HG03280 (cell line): ENCODE measurements at regions not wholly inside any gene's neighbourhood (a gene's known extent, or its start where the extent isn't known, plus 50 kb on each side); places are given as distances from the start of the nearest gene placed in this dataset.

Experiments
- ATAC-seq: cut with Tn5 transposase; IDR thresholded peaks from one replicate; pipeline ENCODE4 v1.9.1; 2021; ENCODE audit warnings: mild to moderate bottlenecking, moderate library complexity; ENCODE audit not compliant: unreplicated experiment

DNA sequence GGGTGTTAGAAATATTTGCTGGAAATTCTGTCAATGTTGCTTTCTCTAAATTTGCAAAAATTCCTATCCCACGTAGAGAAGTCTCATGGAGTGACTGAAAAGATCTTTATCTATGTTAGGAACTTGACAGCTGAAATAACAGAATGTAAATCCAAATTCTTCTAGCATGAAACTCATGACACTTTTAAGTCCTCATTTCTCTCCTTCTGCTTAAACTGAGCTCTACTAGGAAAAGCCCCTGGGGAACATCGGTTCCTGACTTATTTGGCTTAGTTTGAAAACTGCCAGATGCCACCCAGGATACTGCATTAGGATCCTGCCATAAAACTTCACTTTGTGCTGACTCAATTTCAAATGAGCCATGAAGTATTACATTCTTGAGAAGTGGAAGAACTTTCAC lies 426.0 kb downstream of the GALC start:
- no peak for ATAC-seq

DNA sequence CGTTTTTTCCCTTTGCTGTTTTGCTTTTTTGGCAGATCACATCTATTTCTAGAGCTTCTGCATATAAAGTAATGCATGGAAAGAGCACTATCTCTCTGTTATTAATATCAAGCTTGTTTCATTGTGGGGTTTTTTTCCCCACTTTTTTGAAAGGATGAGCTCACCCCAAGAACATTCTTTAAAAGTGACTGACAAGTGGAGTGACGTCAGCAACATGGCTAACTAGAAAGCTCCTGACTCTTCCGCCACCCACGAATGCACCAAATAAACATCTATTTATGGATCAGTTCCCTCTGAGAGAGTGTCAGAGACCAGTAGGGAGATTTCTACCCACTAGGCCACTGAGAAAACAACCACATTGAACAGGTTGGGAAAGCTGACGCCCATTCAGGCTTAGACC lies 445.4 kb downstream of the GALC start:
- ATAC-seq, result no peak

DNA sequence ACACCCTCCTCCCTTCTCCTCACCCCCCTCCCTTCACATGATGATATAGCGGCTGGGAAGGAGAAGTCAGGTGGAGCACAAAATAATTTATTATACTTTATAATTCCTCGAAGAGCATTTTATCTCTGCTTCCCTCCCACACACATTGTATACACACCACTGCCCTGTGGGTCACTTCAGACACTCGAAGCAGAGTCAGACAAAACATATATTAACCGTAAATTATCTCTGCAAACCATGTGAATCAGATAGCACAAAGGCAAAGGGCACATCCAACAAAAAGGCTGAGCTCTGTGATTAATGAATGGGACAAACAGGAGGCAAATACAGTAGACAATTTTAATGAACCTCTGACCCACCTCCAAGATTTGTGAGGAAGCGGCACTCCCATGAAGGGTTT lies 450.7 kb downstream of the GALC start:
- ATAC-seq, result no peak

DNA sequence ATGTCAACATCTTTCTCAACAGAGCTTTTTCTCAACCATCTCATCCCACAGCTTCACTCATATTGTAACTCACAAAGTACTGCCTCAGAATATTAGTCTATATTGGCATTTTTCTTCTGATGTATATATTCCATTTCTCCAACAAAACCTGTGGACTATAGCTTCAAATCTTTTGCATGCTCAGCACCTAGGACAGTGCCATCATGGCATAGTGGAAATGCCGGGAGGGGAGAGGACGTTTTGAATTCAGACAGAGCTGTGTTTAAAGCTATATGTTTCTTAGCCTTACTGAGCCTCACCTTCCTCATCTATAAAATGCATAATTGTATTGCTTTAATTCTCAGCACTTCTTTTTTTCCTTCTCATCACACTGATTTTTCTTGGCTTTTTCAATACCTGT lies 452.6 kb downstream of the GALC start:
- ATAC-seq, result no peak

DNA sequence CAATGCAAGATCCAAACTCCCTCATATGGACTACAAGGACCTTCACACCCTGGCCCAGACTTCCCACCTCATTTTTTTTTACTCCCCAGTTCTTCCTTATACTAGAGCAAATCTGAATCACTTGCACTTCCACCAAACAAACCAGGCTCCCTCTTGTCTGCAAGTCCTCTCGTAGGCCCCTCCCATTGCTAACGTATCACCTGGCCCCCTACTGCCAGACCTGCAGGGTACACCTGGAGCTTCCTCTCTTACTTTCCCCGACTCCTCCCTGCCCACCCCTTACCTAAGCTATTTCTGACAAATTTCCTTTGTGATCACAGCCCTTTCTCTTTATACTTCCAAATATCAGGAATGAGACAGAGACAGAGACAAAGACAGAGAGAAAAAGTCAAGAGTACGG lies 463.9 kb downstream of the GALC start:
- no peak for ATAC-seq

DNA sequence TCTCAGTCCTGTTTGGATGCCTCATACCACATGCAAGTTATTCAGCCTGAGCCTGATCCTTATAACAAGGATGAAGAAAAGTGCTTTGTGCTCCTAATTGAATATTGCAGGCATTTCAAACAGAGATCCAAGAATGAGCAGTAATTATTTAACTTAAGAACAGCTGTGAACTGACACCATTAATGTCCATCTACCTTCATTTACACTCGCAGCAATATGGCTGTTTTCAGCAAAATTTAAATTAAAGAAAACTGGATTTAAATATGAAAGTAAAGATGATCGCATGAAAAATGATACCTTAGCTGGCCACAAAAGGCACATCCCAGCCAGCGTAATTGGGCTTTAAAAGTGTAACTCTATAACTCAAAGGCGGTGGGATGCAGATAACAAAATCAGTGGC lies 466.3 kb downstream of the GALC start:
- no peak for ATAC-seq

DNA sequence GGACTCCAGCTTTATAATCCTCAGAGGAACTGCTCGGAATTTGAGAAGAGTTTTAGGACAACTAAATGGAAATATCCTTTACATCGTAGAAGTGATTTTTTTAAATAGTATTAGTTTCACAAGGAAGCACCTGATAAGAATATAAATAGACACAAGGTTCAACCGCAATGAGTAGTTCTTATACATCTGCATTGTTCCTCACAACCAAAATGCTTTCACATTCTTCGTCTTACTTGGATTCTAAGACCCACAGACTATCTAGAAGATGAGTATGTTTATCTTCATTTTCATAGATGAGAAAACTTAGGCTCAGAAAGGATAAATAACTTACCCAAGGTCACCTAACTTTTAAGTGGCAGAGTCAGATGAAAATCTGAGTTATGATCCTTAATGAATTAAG lies 469.0 kb downstream of the GALC start:
- ATAC-seq, result no peak

DNA sequence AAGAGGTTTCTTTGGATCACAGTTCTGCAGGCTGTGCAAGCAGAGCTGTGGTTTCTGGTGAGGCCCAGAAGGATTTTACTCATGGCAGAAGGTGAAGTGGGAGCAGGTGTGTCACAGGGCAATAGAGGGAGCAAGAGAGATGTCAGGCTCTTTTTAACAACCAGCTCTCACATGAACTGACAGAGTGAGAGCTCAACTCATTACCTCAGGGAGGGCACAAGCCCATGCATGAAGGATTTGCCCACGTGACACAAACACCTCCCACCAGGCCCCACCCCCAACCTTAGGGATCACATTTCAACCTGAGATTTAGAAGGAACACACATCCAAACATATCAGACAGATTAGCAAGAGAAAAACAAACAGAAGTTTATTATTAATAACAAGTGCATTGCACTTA lies 470.4 kb downstream of the GALC start:
- ATAC-seq, result no peak

DNA sequence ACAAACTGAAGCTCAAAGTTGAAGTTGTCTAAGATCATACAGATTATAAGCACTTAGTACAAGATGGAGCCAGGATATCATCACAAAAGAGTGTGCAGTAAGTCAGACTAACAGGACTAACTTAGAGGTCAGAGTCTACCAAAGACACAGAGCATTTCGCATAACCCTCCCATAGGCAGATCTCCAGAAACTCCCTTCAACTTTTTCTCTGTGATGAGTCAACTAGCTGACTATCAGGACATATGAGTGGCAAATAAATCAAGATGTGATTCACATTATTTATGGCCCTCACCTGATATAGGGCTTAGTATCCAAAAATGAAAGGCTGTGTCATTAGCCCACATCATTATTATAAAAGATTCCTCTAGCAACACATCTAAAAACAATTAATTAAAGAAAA lies 484.6 kb downstream of the GALC start:
- ATAC-seq, result no peak

DNA sequence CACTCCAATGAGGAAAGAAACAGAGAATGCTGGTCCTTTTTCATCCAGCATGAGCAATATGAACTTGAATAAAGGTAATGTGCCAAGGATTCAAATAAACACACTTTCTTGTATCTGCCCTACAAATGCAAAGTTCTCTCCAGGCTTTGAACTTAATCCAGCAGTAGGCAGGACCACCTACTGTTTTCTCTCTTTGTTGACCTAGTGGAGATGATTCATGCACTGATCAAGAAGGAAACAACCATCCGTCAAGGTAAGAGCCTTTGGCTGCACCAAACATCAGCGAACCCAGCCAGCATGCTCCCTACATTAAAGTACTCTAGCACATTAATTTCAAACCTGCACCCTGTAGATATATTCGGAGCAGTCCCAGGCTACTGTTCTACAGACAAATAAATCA lies 489.3 kb downstream of the GALC start:
- ATAC-seq, result no peak

DNA sequence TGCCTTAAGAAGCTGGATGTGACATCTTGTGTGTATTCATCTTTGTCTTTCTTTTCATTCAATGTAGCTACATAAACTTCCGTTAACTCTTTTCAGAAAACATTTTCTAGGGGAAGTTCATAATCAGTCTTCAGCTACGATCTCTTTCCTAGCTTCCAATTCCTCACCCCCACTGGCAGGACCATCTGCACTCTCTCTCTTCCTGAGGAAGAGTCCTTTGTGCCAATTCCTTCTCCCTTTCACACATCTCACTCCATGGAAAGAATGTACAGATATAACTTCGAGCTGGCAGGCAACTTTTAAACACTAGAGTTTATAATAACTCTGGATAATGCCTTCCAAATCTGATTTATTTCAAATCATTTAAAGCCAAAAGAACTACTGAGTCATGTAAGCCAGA lies 495.7 kb downstream of the GALC start:
- no peak for ATAC-seq

DNA sequence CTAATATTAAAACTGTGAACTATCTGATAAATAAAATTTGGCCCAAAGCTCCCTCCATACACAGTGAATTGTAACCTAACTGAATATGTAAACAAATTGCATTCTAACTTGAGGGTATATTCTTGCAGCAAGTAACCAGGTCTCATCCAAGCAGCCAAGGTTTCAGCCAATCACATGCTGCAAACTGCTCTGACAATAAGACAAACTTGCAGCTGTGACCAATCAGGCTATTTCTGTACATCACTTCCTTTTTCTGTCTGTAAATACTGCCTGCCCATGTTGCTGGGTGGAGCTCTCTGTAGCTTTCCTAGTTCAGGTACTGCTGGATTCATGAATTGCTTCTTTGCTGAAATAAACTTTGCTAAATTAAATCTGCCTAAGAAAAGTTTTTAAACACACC lies 499.0 kb downstream of the GALC start:
- no peak for ATAC-seq

DNA sequence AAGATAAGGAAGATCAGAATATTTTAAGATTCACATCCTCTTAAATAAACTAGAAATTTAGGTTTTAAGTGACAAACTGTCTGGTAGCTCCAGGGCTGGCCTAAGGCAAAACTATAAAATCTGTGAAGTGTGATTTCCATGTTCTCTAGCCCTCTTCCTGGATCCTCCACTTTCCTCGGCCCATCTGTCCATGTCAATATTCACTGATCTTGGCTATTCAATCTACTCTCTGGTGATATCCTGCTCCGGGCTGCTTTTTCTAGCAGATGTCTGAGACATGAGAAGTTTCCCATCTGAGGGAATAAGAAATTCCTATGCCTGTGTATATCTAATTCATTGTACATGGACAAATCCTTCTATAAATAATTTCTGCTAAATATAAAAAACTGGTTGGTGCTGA lies 500.4 kb downstream of the GALC start:
- no peak for ATAC-seq

DNA sequence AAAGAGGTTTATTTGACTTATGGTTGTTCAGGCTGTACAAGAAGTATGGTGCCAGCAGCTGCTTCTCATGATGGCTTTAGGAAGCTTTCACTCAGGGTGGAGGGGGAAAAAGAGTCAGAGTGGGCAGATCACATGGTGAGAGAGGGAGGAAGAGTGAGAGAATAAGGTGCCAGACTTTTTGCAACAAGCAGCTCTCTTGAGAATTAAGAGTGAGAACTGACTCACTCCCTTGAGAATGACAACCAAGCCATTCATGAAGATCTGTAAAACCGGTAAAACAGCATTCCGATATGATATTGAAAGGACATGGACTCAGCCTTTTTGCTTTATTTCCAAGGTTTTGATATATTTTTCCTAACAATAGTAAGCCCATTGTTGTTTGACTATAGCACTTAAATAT lies 501.2 kb downstream of the GALC start:
- no peak for ATAC-seq

DNA sequence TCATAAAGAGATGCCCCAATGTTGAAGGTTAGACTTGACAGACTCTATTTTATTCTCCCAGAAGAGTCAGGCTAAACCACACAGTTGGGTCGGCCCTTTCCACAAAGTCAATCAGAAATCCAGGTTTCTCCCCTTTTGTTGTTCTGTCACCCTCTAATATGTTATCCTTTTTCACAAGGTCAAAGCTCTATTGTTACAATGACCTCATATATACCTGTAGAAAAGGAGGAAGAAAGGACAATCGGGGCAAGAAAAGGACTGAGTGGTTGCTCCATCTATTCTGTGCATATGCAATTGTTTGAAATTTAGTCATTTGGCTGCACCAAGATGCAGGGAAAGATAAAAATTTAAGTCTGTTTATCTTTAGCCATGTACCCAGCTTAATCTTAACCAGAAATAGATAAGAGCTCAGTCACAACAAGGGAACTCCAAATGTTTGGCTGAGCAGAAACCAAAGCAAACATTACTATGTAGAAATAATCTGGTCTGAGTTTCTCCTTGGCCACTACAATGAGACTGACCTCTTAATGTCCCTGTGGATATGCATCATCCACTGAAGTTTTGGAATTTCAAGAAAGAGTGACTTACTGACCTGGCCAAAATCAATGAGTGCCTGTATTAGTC lies 503.7 kb downstream of the GALC start:
- no peak for ATAC-seq

DNA sequence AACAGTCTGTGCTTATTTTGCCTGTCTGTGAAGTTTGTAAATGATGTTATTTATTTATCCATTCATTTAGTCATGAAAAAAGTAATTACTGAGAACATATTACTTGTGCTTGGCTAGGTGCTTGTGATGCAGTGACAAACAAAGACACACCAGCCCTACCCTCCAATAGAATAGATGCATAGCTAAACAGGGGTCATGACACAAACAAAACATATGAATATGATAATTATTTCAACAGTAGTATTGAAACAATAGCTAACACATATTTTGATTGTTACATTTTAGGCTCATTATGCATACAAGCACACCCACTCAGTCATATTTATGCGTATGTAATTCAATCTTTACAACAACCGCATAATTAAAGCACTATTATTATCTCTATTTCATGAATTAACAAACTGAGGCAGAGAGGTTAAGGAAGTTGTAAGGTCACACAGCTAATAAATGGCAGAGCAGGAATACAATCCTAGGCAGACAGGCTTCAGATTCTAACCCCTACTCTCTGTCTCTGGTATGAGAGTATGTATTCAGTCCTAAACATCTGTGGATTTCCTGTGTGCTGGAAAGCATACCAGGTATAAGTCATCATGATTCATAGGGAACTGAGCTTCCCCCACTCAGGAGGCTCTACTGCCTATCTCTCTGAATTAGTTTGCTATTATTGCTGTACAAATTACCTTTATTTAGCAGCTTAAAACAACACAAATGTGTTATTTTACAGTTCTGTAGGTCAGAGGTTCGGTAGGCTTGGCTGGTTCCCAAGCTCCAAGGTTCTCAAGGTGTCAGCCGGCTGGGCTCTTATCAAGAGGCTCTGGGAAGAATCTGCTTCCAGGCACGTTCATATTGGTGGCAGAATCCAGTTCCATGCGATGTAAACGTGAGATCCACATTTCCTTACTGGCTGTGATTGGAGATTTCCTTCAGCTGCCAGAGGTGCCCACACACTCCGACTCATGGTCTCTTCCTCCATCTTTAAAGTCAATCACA lies 509.4 kb downstream of the GALC start:
- ATAC-seq, result no peak

DNA sequence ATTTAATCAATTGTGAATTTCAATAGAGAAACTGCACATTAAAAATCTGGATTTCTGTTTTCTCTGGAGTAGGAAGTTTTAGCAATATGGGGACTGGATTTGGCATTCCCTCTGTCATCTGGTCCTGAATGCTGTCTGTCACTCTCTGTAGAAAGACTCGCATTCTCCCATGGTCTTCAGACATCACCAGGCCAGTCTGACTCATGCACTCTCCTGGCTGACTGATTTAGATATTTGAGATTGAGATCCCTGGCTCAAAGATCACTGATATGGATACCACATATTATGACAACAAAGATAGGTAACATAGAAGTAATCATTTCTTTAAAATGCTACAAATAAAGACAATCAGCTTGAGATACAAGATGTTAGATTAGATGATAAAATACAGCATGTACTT lies 524.5 kb downstream of the GALC start:
- ATAC-seq, result no peak

DNA sequence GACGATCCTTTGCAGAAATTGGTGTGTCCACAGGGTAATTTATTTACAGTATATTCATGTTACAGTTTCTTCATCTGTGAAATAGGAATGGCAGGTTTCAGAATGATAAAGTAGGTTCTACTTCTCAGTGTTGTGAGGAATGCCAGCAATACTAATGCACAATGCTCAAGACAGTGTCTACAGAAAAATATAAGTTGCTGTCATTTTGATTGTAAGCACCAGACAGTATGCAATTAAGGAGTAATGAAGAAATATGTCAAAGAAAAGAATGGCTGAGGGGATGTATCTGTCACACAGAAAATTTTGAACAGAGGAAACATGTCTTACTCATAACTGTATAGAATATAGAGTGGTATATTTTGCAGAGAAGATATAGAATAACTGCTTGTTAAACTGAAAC lies 525.4 kb downstream of the GALC start:
- ATAC-seq, result no peak

DNA sequence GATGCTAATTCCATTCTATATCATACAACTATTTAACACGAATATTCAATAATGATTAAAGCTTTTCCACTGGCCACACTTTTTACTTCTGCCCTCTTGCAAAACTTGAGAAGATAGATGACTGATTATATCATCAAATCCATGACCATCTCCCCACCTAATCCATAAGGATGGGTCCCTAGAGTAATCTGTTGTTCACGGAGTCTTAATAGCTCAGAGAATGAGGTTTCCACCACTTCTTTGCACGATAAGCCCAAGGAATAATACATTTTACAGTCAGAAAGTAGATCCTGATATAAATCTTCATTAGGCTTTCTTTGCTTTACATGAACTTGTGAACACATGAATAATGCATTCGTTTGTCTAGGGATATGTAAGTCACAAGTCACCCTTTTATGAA lies 527.2 kb downstream of the GALC start:
- no peak for ATAC-seq

DNA sequence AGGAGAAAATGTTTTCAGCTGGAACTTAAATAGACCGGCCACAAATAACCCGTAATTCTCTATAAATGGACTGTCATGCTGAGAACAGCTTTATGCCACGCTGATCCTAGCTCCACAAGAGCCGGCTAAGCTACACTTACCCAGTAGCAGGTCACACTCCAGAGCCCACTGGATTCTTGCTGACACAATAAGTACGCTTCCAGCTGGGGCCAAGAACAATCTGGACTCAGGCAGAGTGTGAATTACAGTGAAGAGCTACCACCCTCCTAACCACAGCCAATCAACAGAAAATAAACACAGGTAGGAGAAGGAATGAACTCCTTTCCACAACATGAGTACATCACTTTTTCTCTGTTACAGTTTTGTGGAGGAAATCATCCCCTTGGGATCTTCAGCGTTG lies 531.3 kb downstream of the GALC start:
- no peak for ATAC-seq

DNA sequence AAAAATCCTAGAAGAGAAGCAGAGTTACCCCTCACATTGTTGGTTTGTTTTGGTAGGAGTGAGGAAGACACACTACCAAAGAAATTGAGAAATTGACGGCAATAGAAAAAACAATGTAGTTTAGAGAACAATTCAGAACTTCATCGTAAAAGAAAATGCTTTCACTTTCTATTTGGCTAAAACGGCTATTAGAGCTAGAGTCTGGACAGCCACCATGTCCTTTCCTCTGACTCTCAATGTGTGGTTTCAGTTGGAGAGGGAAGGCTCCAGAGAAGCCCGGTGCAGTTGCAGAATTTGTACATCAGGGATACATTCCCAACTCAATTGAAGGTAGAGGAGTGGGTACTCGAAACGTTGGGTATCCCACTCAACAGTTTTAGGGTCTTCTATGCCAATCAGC lies 535.3 kb downstream of the GALC start:
- ATAC-seq, result no peak

DNA sequence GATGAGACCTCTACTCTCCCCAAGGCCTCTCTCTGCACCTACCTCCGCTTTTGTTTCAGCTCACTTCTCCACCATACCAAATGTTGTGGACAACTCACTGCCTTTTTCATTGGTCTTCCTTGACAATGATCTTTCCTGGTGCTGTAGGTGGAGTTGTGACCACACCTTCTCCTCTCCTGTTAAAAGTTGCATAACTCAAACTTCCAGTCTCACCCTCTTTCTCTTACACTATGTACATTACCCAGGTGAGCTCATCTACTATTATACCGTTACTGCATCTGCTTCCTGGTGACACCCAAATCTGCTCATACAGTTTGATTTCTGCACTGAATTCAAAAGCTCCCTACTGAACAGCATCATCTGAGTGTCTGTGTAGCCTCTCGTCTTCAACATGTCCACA lies 542.8 kb downstream of the GALC start:
- ATAC-seq, result no peak

DNA sequence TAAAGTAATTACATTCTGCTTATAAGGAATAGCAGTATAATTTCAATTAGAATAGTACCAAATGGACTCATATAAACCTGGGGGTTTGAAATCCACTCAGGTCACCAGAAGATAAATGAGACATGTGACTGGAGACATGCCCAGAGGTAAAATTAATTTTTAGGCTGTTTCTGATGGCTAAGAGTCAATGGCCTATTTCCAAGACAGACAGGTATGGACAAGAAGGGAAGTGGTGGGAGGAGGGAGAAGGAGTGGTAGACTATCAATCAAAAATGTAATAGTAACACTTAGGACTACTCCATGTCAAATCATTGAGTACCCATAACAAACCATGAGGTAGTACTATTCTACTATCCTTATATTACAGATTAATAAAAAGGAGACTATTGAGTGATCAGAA lies 544.0 kb downstream of the GALC start:
- ATAC-seq, result no peak
